Rectal smooth muscle tissue (tissue), 1 donor: ENCODE measurements at regions not wholly inside any gene's neighbourhood (a gene's known extent, or its start where the extent isn't known, plus 50 kb on each side); places are given as distances from the start of the nearest gene placed in this dataset.

ENCODE experiments used
- H3K27ac ChIP-seq: one replicate; pipeline ENCODE4 v1.7.0; 2013; ENCODE audit warnings: low read depth, low read length, inconsistent platforms
- H3K27me3 ChIP-seq: one replicate; pipeline ENCODE4 v1.7.0; 2013; ENCODE audit warnings: low read length; ENCODE audit not compliant: control insufficient read depth, insufficient read depth
- H3K36me3 ChIP-seq: one replicate; pipeline ENCODE4 v1.7.0; 2013; ENCODE audit warnings: low read length; ENCODE audit not compliant: control insufficient read depth, insufficient read depth
- H3K4me1 ChIP-seq: one replicate; pipeline ENCODE4 v1.7.0; 2013; ENCODE audit warnings: low read length; ENCODE audit not compliant: control insufficient read depth, insufficient read depth
- H3K4me3 ChIP-seq: one replicate; pipeline ENCODE4 v1.7.0; 2013; ENCODE audit warnings: low read length
- H3K9ac ChIP-seq: one replicate; pipeline ENCODE4 v1.7.0; 2013; ENCODE audit warnings: low read length

DNA sequence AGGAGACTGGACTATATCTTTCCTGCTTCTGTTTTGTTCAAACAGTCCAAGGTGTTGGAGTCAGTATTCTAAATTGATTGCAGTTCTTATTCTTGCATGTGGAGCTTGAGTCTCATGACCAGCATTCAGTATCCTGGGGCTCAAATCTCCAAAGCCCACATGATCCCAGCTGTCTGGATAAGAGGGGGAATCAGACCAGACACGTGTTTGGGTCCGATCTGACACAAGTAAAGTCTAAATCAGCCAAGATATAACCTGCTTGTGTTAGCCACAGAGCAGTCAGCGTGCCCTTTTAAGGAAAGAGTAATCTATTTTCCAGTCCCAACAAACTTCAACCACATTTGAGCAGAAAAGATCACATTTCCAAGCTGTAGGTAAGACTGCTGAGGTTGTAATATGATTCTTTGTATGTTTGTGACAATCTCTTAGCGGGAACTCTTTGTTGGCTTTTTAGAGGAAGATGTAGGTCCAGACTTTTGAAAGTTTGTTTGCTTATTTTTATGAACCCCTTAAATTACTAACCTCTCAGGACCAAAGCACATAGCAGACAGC, 334.6 kb downstream of the SLC4A3 start:
- Histone ChIP-seq H3K27ac (no peak overlapping the region), H3K27me3 (no peaks in the 10 kb centered on the region), H3K4me1 (no peaks in the 10 kb centered on the region), H3K4me3 (no peak overlapping the region), H3K36me3 (no peaks in the 10 kb centered on the region), H3K9ac (no peak overlapping the region)

DNA sequence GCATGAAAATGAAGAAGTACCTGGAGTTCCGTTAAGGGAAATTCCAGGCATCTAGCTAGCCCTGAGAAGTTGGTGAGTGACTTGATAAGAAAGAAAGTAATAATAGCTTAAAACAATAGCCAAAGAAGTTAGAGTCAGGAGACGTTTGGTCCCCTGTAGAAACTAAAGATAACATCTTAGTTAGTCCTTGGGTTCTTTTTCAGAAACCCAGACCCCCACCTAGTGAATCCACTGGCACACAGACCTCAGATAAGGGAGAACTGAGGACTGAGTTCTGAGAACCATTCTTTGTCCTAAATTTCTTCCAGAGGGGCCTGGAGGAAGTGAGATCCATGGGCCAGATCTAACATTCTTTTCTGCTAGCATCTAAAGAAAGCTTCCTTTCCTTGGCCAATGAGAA, 335.4 kb downstream of the SLC4A3 start:
- H3K27me3 ChIP-seq: no peaks in the 10 kb centered on the region
- H3K4me1 ChIP-seq: no peaks in the 10 kb centered on the region
- H3K27ac ChIP-seq: no peak overlapping the region
- no peak overlapping the region for H3K9ac ChIP-seq
- no peak overlapping the region for H3K4me3 ChIP-seq
- H3K36me3 ChIP-seq: no peaks in the 10 kb centered on the region

DNA sequence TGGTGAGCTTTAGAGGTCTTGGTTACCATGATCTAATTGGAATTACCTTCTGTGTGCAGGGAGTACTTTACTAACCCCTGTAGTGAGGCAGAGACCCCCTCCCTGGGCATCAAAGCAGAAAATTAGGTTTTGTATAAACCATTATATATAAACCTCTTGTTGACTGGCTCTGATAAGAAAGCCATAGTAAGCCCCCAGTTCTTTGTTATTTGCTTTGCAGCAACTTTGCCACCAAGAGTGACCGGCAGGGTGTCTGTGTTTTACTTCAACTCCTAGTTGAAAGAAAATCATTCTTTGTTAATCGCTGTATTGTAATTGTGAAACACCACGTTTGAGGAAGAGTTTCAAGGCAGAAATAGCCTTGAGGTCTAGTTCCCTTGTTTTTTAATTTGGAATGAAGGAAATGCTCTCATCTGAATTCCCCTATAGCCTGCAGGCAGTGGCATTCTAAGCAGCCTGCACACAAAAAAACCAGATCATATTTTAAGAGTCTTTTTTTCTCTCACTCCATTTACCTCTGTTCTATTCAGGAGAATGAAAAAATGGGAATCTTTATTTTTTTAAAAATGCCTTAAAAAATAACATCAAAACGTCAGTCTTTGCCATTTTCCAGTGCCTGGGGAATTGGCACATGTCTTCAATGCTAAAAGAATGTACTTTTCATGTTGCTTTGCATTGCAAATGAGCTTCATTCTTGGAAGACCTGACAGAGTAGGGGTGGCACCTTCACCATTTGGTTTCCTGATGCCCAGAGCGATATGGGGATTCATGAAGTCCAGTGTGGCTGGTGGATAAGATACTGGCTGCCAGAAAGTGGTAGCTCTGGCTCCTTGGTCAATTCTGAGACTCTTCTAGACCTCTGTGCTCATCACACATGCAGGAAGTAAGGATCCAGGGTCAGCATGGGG, 338.1 kb downstream of the SLC4A3 start:
- Histone ChIP-seq H3K36me3 (no peaks in the 10 kb centered on the region), H3K27me3 (no peaks in the 10 kb centered on the region), H3K27ac (no peak overlapping the region), H3K4me3 (no peak overlapping the region), H3K4me1 (no peaks in the 10 kb centered on the region), H3K9ac (no peak overlapping the region)

DNA sequence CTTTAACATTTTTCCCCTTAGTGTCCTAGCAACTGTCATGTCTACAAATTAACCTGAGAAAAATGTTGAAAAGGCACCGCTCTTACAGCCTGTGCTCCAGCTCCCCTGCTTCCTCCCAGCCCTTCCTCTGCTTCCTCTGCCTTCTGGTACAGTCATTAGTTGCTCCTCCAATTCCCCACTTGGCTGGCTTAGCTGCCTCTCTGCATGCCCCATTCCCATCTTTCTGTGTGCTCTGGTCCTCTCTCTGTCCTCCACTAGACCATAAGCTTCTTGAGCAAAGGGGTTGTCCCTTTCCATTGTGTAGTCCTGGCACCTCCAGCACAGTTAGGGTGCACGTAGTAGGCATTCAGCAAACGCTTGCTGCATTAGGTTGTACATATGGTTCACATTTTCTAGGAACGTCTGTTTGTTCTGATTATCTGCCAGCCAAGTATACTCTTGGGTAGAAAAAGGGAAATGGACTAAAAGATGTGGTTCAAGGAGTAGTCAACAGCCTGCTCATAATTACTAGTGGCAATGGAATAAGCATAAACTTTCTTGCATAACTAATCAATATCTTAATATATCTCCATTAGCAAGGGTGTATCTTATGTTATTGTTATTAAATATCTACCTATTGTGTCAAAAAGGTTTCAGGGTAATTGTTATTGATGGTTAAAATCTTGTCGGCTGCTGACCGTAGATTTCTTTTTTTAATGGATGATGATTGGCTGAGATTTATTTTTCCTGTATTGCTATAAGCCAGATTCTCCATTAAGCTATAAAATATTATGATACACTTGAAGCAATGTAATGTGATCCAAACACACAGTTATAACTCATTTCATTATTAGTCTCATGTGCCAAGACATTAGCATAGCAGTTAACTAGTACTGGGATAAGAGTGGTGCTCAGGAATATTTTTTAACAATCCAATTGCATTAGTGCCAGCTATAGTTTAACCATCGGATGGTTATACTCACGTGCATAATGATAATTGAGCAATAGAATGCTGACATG, 340.1 kb downstream of the SLC4A3 start:
- no peak overlapping the region for H3K9ac ChIP-seq
- H3K4me3 ChIP-seq: no peak overlapping the region
- no peaks in the 10 kb centered on the region for H3K36me3 ChIP-seq
- H3K4me1 ChIP-seq: no peaks in the 10 kb centered on the region
- no peaks in the 10 kb centered on the region for H3K27me3 ChIP-seq
- H3K27ac ChIP-seq: no peak overlapping the region

DNA sequence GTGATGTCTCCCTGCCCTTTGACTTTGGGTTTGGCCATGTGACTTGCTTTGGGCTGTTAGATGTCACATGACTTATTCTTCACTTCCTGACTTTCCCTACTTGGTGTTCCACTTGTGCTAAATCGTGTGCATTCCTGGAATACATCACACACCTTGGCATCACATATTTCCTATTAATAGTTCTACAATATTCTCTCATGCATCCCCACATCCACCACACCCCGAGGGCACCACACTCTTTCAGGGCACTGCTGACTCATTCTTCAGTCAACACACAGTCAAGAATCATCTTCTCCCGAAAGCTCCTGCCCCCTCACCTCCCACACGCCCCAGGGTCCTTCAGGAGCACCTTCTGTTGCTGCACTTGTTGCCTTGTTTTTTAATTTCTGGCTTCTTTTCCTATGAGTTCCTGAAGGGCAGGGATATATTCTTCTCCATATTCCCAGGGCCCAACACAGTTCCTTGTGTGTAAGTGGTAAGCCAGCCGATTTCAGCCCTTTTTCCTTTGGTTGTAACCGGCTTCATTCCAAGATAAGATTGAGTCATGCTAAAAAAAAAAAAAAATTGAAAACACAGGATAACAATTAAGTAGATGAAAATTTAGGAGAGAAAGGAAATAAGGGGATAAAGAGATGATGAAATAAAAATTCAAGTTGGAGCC, 341.4 kb downstream of the SLC4A3 start:
- Histone ChIP-seq H3K27ac (no peak overlapping the region), H3K4me1 (no peaks in the 10 kb centered on the region), H3K36me3 (no peaks in the 10 kb centered on the region), H3K9ac (no peak overlapping the region), H3K4me3 (no peak overlapping the region), H3K27me3 (no peaks in the 10 kb centered on the region)

DNA sequence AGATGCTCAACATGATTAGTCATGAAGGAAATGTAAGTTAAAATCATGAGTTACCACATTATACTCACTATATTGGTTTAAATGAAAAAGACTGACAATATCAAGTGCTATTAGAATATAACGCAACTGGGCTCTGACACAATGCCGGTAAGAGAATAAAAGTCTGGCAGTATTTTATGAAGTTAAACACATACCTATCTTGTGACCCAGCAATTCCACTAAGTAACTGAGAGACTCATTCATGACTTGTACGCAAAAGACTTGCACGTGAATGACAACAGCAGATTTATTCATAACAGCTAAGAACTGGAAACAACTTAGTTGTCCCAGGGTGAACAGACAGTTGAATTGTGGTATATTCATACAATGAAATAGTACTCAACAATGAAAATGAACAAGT, 342.1 kb downstream of the SLC4A3 start:
- Histone ChIP-seq H3K36me3 (no peaks in the 10 kb centered on the region), H3K4me3 (no peak overlapping the region), H3K4me1 (no peaks in the 10 kb centered on the region), H3K27ac (no peak overlapping the region), H3K27me3 (no peaks in the 10 kb centered on the region), H3K9ac (no peak overlapping the region)

DNA sequence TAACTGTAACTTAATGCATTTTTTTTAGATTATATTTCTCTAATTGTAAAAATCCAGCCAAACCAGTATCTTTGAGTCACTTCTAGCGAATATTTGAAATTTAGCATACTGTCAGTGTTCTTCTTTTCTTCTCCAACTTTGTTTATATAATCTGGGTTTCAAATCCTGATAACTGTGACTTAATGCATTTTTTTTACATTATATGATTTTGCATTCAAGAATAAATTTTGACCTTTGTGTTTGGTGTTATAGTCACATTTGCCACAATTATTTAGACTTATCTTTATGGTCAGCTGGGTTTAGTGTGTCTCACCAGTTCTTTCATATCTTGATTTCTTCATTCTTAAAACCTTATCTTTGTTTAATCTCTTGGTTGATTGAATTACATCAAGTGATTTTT, 345.7 kb downstream of the SLC4A3 start:
- no peaks in the 10 kb centered on the region for H3K27me3 ChIP-seq
- no peak overlapping the region for H3K27ac ChIP-seq
- H3K4me3 ChIP-seq: no peak overlapping the region
- no peaks in the 10 kb centered on the region for H3K36me3 ChIP-seq
- H3K9ac ChIP-seq: no peak overlapping the region
- H3K4me1 ChIP-seq: no peaks in the 10 kb centered on the region

DNA sequence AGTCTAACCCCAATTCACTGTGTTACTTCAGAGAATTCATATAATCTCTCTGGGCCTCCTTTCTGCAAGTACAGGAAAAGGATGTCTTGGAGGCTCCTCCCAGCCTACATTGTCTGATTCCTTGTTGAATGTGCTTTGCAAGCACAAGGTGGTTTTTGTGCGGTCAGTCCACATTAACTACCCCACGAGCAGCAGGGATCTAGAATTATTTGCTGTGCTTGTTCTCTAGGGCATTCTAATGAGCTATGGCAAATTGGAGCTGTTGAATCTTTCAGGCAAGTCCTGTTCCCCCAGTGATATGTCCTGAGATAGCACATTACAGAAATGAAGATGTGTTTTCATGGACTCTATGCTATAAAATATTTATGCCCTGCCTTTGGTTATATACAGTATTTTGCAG, 349.4 kb downstream of the SLC4A3 start:
- Histone ChIP-seq H3K4me1 (no peaks in the 10 kb centered on the region), H3K36me3 (no peaks in the 10 kb centered on the region), H3K27me3 (no peaks in the 10 kb centered on the region), H3K4me3 (no peak overlapping the region), H3K27ac (no peak overlapping the region), H3K9ac (no peak overlapping the region)

DNA sequence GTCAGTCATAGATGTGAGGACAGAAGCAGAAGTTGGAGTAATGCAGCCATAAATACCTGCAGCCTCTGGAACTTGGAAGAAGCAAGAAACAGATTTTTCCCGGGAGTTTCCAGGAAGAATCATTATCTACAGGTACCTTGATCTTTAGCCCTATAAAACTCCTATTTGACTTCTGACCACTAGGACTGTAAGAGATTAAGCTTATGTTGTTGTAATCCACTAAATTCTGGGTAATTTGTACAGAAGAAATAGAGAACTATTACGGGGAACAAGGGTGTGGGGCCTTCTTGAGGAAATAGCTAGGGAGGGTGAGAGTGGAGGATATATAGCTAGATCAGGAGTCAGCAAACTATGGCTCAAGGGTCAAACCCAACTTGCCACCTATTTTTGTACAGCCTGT, 353.2 kb downstream of the SLC4A3 start:
- H3K27me3 ChIP-seq: no peaks in the 10 kb centered on the region
- no peak overlapping the region for H3K27ac ChIP-seq
- H3K36me3 ChIP-seq: no peaks in the 10 kb centered on the region

DNA sequence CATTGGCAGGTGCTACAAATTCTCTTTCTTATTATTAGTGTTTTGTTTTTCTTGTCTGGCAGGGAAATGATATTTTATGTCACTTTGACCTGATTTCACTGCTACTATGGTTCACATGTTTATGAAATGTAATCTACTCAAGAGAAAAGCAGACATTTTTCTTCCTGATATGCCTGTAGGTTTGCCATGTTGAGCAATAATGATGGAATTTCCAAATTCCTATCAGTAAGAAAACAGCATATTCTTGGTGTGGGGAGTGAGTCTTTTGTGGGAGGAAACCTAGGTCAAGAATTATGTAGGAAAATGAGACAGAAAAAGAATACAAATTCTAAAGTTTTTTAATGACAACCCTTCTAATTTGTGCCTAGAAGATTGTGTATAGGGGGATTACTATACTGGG, 356.4 kb downstream of the SLC4A3 start:
- Histone ChIP-seq H3K4me3 (no peak overlapping the region), H3K4me1 (no peaks in the 10 kb centered on the region), H3K36me3 (no peaks in the 10 kb centered on the region), H3K27me3 (no peaks in the 10 kb centered on the region), H3K27ac (no peak overlapping the region), H3K9ac (no peak overlapping the region)

More for the DNA sequence above, 353.2 kb downstream of the SLC4A3 start:
- H3K9ac ChIP-seq: no peak overlapping the region
- no peak overlapping the region for H3K4me3 ChIP-seq
- H3K4me1 ChIP-seq: no peaks in the 10 kb centered on the region

DNA sequence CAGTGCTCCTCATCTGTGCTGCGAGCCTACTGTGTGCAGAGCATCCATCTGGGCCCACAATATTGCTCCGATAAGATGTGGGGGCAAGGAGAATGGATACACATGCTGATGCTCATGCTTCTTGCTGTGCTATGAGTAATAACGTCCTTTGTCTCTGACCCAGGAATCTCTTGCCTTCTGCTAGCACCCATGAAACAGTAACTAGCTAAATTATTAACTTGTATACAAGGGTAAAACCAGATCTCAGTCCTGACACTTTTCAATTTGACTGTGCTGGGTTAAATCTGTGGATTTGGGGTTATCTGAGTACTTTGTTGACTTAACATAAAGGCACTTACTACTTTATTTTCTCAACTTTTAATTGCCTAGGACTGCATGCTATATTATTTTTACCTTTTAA, 357.6 kb downstream of the SLC4A3 start:
- Histone ChIP-seq H3K27ac (no peak overlapping the region), H3K4me3 (no peak overlapping the region), H3K36me3 (no peaks in the 10 kb centered on the region), H3K4me1 (no peaks in the 10 kb centered on the region), H3K9ac (no peak overlapping the region), H3K27me3 (no peaks in the 10 kb centered on the region)

DNA sequence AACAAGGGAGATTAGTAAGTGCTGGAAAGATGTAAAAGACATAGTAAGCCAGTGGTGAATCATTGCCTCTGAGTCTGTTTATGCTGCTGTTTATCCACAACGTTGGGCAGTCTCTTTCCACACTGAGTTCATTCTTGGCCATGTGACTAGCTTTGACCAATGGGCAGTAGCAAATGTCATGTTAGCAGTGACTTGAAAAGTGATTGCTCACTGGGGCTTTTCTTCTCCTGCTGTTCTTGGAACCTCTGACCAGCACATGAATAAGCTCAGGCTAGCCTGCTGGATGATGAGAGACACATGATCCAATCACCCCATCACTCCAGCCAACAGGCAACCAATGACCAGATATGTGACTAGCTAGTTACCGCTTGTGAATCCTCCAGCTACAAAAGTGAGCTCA, 360.4 kb downstream of the SLC4A3 start:
- Histone ChIP-seq H3K36me3 (no peaks in the 10 kb centered on the region), H3K4me1 (no peaks in the 10 kb centered on the region), H3K9ac (no peak overlapping the region), H3K4me3 (no peak overlapping the region), H3K27ac (no peak overlapping the region), H3K27me3 (no peaks in the 10 kb centered on the region)
